8988T (cell line): ENCODE measurements at regions not wholly inside any gene's neighbourhood (a gene's known extent, or its start where the extent isn't known, plus 50 kb on each side); places are given as distances from the start of the nearest gene placed in this dataset.

Experiments
- DNase-seq: peaks from one replicate; pipeline ENCODE4 v3.0.0; 2011

DNA sequence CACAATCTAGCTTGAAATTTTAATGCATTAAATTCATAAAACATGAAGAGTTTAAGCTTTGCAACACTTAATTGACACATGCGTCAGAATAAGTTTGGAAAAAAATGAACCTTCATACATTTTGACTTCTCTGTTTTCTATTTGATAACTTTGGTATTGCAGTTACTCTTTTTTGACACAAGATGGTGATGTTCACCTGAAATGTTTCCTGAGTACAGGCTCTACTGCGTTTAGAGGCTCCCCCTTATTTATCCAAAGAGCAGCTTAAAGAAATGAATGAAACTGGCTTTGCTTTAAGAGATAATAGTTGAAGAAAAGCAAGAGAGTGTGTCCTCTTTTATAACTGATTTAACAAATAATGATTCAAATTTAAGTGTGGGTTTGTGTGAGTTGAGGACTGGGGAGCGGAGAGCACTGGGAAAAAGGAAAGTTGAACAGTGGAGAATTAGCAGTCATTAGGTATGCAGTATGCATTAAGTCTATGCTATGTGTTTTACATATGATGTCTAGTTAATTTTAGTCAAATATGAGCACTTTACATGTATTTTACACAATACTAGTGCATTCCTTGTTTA is 180.6 kb upstream of the NUDT6 start:
- DNase-seq: no peak

DNA sequence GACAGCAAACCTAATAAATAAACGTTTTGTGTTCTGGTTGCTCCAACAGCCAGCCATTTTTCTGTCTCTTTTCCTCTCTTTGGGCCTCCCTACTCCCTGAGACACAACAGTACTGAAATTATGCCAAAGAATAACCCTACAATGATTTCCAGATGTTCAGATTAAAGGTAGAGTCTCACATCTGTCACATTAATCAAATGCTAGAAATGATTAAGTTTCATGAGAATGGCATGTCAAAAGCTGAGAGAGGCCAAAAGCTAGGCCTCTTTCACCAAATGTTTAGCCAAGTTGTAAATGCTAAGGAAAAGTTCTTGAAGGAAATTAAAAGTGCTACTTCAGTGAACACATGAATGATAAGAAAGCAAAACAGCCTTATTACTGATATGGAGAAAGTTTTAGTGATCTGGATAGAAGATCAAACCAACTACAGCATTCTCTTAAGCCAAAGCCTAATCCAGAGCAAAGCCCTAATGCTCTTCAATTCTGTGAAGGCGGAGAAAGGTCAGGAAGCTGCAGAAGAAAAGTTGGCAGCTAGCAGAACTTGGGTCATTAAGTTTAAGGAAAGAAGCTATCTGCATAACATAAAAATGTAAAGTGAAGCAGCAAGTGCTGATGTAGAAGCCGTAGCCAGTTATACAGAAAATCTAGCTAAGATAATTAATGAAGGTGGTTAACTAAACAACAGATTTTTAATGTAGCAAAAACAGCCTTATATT is 182.1 kb upstream of the NUDT6 start:
- no peak for DNase-seq

DNA sequence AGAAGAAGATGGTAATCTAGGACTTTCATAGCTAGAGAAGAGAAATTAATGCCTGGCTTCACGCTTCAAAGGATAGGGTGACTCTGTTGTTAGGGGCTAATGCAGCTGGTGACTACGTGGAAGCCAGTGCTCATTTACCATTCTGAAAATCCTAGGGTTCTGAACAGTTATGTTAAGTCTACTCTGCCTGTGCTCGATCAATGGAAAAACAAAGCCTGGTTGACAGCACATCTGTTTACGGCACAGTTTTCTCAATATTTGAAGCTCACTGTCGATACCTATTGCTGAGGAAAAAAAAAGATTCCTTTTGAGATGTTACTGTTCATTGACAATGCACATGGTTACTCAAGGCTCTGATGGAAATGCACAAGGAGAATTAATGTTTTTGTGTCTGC is 182.6 kb upstream of the NUDT6 start:
- DNase-seq: no peak

DNA sequence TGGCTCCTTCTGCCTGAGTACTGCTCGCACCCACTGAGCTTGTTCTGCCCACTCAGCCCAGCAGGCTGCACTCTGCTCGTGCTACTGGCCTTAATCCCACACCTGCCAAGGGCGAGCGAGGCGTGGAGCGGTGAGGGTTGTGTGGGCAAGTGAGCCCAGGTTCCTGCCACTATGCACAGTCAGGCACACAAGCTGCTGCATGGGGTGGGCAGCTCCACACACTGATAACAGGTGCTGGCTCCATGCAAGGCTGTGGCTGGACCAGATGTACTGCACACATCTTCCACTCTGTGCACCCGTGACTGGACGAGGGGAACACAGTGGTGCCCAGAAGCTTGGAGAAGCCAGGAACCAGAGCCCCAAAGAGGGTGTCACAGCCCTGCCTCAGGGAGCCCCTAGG is 184.3 kb upstream of the NUDT6 start:
- no peak for DNase-seq

DNA sequence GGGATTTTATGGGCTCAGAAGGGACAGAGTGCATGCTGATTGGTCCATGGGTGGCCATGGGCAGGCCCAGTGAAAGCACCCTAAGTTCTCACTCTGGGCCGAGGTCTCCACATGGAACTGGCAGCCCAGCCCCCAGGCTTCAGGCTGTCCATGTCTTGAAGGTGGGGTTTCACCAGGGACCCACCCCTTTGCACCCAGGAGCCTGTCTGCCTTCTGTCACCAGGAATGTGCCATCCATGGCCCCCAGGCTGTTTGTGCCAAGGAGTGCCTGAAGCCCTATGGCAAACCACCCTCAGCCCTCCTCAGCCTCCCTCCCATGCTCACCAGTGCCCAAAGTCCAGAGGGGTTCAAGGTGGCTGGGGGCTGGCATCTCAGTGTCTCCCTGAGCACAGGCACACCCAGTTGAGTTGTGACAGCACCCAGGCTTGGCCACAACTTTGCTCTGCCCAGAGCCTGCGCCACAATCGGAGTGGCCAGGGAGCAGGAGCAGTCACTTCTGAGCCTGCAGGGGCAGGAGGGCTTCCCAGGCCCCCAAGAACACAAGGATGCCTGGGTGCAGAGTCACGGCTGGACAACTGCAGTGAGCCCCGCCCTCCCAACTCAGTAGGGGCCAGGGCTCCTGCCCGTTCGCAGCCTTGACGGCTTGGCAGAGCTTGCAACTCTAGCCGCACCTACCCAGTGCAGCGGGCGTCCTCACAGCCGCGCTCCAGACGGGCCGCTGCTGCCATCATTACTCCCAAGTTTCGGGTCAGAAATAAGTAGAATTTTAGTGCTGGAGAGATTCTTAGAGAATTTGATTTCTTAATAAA is 185.3 kb upstream of the NUDT6 start:
- DNase-seq: no peak

DNA sequence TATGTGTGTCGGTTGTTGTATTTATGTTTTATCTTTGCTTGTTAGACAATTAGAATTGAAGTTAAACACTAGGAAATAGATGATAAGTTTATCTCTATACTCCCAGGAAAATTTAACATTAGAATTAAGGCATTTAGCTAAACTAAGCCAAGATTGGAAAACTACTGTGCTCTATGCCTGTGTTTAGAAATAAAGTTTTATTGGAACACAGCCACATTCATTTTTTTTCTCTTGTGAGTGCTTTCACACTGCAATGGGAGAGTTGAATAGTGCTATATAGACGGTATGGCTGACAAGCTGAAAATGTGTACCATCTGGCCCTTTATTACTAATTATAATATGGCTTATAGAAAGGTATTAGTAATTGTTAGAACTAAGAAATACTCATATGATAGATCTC is 186.7 kb upstream of the NUDT6 start:
- no peak for DNase-seq

DNA sequence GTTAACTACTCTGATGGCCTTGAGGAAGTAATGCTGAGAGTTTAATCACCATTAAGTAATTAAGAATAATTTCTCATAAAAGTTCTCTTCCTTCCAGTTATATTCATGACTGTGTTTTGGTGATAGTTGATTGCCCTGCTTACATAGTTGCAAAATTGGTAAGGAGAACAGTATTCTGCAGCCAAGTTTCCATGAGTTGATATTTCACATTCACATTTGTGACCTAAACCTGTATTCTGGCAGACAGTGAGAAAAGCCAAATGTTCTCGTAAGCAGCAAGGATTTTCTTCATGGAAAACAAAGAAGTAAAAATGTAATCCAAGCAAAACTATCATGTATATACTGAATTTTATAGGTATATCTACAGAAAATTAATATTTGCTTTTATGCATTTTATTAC is 187.8 kb upstream of the NUDT6 start:
- no peak for DNase-seq

DNA sequence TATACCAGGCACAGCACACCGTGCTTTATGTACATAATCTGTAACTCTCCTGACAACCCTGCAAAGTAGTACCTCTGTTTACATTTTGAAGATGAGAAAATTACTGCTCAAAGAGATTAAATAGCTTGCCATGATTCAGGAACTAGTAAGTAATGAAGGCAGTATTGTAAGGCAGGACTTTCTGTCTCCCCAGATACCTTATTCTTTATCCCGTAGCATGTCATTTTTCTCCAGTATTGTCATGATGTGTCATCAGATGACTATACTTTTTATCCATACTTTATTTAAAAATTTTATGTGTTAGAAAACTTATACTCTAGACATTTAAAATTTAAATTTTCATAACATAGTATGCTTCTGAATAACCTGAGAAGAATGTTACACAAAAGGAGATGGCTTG is 188.3 kb upstream of the NUDT6 start:
- no peak for DNase-seq

DNA sequence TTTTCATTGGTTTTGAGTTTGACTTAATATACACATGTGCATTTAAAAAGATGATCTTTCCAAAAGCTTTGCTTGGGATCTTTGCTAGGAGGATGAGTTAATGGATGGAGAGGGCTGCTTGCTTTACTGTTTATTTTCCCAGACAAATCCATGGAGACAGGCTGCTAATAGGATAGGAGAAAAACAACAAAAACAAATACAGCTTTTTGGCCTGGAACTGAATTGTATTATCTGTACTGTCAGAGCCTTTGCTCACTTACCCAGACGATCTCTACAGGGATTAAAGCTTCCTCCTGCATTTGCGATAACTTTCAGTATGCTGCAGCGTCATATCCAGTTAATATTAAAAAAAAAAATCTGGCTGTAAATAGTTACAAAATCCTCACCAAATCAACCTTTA is 190.8 kb upstream of the NUDT6 start:
- no peak for DNase-seq

DNA sequence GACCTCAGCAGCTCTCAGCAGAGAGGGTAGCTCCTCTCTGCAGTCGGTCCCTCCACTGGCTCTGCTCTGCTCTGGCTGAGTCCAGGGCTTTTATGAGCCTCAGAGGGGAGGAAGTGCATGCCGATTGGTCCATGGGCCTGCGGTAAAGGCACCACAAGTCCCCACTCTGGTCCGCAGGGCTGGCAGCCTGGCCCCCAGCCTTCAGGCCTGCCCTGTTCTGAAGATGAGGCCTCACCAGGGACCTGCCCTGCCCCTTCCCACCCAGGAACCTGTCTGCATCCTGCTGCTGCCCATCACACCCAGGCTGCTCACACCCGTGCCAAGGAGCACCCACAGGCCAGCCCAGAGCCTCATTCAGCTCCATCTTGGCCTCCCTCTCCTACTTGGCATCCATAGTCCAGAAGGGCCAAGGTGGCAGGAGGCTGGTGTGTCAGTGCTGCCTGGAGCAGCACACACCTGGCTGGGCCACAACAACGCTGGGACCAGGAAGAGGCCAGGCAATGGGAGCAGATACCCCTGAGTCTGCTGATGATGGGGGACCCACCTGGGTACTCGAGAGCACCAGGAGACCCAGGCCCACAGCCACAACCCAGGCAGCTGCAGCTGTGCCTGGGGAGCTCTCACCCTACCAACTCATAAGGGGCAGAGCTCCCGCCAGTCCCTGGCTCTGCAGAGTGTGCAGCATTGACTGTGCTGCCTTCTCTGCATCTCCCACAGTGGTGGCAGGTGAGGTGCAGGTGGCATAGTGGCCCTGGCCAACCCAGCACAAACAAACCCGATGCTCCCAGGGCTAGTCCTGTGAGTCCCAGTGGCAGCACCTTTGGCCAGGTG is 191.9 kb upstream of the NUDT6 start:
- no peak for DNase-seq

DNA sequence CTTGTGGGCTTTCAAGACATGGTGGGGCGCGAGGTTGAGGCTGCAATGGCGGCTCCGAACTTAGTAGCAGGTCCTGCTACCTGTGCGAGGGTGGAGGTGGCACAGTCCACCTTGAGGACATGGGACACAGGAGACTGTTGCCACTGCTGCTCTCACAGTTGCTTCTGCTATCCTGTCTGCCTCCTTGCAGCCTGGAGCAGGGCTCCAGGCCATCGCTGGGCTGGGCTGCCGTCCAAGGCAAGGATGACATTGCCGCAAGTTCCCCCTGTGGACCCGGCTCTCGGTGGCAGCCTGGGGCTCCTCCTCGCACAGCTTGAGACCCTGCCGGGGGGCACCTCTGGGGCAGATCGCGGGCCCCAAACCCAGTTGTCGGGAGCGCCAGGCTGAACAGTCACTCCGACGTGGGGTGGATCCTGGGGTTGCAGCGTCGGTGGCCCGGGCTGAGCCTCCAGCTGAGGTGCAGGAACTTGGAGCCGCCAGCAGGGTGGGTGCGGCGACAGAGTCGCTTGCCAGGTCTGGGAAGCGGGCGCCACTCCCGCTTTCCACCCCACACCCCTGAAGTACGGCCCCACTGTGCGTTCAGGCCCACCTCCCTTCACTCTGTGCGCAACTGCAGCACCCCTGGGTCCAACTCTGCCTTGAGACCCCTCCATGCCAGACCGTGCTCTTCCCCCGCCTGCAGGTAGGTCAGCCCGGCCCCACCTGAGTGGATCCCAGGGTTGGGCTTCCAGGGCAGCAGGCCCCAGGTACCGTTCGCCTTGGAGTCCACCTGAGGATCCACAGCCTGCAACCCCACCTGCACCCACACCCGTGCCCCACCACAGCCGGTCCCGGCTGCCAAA is 192.7 kb upstream of the NUDT6 start:
- DNase-seq: no peak

DNA sequence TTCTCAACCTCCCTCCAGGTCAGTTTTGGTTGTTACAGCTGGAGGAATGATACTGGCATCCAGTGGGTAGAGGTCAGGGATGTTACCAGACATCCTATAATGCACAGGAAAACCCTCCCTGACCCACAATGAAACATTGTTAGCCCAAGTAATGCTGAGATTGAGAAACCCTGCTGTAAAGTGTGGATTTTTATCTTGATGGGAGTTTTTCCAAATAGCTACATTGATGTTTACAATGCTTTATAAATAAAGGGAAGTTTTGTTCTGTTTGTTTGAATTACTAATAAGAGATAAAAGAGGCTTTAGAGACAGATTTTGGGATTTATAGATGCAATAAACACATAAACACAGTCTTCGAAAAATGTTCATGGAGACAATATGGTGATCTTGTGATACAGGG is 194.0 kb upstream of the NUDT6 start:
- DNase-seq: no peak

DNA sequence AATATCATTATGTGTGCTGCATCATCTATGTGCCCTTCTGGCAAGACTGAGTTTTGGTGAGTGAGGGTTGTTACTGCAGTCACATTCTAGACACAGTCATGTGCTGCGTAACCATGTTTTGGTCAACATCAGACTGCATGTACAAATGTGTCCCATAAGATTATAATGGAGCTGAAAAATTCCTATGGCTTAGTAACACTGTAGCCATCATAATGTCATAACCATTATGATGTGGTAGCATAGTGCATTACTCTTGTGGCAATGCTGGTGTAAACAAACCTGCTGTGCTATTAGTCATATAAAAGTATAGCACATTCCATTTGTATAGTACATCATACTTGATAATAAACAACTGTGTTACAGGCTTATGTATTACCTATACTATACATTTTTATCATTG is 198.1 kb upstream of the NUDT6 start:
- no peak for DNase-seq

DNA sequence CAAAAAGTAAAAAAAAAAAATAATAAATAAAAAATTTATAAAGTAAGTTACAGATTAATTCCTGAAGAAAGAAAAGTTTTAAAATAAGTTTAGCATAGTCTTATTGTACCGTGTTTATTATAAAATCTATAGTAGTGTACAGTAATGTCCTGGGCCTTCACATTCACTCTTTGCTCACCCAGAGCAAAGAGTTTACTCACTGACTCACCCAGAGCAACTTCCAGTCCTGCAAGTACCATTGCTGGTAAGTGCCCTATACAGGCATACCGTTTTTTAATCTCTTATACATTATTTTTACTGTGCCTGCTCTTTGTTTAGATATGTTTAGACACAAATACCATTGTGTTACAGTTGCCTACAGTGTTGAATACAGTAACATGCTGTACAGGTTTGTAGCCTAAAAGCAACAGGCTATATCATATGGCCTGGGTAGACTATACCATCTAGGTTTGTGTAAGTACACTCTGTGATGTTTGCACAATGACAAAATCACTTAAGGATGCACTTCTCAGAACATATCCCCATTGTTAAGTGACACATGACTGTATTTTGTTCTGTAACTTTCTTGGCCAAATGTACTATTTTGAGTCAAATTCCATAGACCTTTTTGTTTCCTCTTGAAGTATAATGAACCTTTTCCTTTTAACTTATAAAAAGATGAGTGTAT is 199.0 kb upstream of the NUDT6 start:
- no peak for DNase-seq

DNA sequence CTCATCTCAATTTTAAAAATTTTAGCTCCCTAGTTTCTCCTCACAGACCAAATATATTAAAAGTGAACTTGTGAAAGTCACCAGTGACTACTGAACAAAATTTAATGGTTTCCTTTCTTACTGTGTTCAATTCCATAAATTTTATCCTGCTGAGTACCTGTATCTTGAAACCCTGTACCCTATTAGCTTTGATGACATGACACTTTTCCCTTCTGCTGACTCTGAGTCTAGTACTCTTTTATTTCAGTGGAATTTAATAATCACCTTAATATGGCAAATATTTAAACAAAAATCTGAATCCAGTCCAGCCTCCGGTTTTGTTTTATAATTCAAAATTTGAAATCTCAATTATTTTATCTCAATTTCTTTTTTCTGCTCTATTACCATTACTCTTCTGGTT is 203.1 kb upstream of the NUDT6 start:
- DNase-seq: no peak

DNA sequence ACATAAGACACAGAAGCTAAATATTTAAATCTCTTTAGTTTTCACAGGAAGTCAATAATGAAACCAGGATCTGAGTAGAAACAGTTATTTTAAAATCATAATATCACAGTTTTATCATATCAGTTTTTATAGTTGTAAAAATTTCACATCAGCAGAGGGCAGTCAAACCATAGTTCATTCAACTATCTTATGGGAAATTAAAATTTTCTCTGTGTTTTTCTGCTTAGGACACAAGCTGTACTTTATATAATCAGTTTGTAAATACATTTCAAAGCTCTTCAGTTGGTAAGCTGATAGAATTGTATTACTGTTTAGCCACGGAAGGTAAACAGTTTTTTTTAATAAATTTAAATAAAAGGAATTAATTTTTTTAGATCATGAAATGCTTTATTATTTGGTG is 204.8 kb upstream of the NUDT6 start:
- DNase-seq: no peak

DNA sequence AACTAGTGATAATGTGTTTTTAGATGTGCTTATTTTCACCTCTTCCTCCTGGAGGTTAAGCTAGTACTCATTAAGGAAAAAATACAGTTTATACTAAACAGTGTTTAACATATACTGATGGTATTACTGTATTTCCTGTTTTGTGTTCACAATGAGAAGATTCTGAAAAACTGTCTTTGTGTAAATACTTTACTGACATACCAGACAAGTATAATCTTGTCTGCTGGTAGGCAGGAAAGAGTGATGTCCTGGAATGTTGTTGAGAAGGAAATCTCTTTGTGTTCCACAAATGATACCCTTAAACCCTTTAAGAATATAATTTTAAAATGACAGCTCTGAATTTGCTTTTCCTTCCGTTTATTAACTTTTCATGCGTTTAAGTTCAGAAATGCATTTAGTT is 205.5 kb upstream of the NUDT6 start:
- DNase-seq: no peak

DNA sequence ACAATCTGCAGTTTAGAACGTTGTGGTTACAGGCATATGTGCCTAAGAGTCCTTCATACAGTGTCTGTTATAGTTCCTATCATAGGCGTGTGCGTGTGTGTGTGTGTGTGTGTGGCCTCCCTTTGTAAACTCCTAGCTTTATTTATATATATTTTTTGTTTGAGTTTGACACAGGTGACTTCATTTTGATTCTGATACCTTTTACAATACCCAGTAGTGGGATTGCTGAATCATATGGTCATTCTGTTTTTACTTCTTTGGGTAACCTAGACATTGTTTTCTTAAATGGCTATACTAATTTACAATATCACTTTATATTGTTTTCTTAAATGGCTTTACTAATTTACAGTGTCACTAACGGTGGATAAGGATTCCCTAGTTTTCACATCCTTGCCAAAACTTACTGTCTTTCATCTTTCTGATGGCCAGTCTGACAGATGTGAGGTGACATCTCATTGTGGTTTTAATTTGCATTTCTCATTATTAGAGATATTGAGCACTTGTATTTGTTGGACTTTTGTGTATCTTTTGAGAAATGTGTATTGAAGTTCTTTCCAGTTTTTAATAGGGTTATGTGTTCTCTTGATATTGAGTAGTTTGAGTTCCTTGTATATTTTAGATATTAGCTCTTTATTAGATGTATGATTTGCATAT is 211.1 kb upstream of the NUDT6 start:
- DNase-seq: no peak

DNA sequence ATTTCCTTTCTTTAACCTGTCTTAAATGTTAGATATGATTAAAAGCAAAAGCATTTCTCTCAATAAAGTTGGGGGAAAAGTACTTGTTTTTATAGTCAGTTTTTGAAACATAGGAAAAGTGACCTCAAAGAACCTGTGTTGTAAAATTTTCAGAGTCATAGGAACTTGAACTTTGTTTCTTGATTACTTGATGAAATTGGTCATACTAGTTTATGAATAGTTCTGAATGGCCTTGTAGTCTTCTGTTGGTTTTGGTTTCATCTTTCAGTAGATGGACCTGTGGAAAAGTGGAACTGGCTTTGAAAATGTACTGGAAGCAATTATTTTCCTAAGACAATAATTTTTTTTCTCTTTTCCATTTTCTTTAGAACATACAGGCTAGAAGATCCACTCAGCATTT is 222.2 kb upstream of the NUDT6 start:
- DNase-seq: no peak

DNA sequence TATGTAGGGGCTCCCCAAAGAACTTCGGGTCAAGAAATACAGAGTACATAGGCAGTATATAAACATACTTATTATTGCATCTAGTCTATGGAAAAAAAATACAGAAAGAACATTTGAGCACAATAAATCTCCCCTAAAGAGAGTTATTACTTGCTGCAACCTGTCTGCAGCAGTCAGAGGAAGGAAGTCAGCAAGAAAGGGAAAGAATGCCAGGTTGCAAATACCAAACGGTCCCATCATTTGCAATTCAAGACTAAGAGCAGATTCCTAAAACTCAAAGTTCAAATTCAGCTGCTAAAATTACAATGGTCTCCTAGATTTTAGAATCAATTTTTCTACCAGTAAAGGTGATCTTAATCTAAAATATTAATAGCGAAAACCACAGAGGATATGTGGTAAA is 236.2 kb upstream of the NUDT6 start:
- DNase-seq: no peak

DNA sequence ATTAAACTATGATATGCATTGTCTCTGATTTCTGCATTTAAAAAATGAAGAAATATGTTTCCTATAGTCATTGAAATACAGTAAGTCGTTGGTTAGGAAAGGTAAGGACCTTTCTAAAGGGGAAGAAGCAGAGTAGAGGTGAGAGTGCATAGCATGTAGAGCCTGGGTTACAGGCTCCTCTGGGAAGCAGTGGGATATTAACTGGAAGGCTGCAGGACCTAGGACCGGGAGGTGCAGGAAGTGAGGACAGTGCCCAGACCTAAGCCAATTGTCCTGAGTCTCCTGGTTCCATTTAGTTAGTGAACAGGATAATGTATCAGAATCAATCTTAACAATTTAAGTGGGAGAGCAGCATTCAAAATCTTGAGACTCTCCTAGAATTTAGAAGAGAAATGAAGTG is 237.1 kb upstream of the NUDT6 start:
- no peak for DNase-seq
